ENCODE measurements at regions not wholly inside any gene's neighbourhood (a gene's known extent, or its start where the extent isn't known, plus 50 kb on each side); places are given as distances from the start of the nearest gene placed in this dataset.
"Not testable (repeated sequence)": the region's sequence is repeated elsewhere in the genome, so short reads cannot be mapped to it uniquely, and the experiment has no call there.

DNA sequence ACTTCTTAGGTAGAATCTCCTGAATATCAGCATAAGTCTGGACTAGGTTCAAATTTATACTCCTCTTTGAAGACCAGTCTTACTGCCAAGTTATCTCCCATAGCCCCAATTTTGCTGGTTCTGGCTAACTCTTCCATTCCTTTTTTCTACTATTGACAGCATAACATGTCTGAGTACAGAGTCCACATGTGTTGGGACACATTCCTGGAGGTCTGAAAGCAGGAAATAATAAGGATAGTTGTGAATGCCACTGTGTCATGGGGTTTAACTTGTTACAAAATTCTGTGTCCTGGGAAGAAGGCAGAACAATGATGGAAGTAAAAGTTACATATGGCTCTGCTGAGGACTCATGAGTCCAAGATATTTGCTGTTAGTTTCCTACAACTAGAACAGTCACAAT is 57.4 kb upstream of the ZBTB20 start:
- intact Hi-C loops (cut with DNase I; ENCODE audit: low total_unique reads): no loop called here
- no peak for DNase-seq (ENCODE audit: low spot score in 2 of 2)
- H3K4me3 ChIP-seq (ENCODE audit: low read depth, poor library complexity, severe bottlenecking): no peak overlapping the region
- TF ChIP-seq POLR2A (IDR thresholded peaks at IDR 0.05): no peak
- TF ChIP-seq, protein P1, sequence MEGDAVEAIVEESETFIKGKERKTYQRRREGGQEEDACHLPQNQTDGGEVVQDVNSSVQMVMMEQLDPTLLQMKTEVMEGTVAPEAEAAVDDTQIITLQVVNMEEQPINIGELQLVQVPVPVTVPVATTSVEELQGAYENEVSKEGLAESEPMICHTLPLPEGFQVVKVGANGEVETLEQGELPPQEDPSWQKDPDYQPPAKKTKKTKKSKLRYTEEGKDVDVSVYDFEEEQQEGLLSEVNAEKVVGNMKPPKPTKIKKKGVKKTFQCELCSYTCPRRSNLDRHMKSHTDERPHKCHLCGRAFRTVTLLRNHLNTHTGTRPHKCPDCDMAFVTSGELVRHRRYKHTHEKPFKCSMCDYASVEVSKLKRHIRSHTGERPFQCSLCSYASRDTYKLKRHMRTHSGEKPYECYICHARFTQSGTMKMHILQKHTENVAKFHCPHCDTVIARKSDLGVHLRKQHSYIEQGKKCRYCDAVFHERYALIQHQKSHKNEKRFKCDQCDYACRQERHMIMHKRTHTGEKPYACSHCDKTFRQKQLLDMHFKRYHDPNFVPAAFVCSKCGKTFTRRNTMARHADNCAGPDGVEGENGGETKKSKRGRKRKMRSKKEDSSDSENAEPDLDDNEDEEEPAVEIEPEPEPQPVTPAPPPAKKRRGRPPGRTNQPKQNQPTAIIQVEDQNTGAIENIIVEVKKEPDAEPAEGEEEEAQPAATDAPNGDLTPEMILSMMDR (IDR thresholded peaks at IDR 0.05): no peak

GRCh38 chr3:115208066-115208750 is 61.1 kb upstream of the ZBTB20 start:
- no peak overlapping the region for H3K4me3 ChIP-seq (ENCODE audit: low read depth, poor library complexity, severe bottlenecking)
- intact Hi-C loops (cut with DNase I; ENCODE audit: low total_unique reads): no loop called here
- no peak for DNase-seq (ENCODE audit: low spot score in 2 of 2)
- no peak for TF ChIP-seq POLR2A (IDR thresholded peaks at IDR 0.05)
- TF ChIP-seq, protein P1 (IDR thresholded peaks at IDR 0.05): no peak
- 93 to 94% methylated on average over 3 of the region's 3 CpGs for WGBS, 2 donors

GRCh38 chr3:115211810-115212492 is 64.9 kb upstream of the ZBTB20 start:
- WGBS, 2 donors: 50 to 58% methylated on average over 4 of the region's 4 CpGs
- TF ChIP-seq POLR2A (IDR thresholded peaks at IDR 0.05): no peak
- TF ChIP-seq, protein P1 (IDR thresholded peaks at IDR 0.05): no peak

DNA sequence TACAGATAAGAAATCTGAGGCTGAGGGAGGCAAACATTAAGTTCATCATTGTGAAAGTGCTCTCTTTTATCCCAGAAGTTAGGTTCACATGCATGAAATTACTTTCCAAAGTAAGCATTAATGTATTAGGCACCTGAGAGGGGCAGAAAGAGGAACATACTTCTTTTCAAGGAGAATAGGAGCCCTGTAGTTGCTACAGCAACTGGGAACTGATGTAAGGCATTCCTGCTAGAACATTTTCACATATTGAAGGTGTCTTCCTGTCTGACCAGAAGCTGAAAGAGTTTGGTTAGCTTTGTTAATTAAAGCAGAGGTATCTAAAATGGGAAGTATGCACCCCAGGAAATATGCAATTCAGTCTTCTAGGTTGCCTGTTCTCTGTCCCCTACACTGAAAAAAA is 65.5 kb upstream of the ZBTB20 start:
- no peak for TF ChIP-seq POLR2A (IDR thresholded peaks at IDR 0.05)
- TF ChIP-seq, protein P1 (IDR thresholded peaks at IDR 0.05): no peak
- no peak overlapping the region for H3K4me3 ChIP-seq (ENCODE audit: low read depth, poor library complexity, severe bottlenecking)
- intact Hi-C loops (cut with DNase I; ENCODE audit: low total_unique reads): no loop called here
- DNase-seq (ENCODE audit: low spot score in 2 of 2): no peak

More at GRCh38 chr3:115211810-115212492, 64.9 kb upstream of the ZBTB20 start:
- H3K4me3 ChIP-seq (ENCODE audit: low read depth, poor library complexity, severe bottlenecking): no peak overlapping the region
- intact Hi-C loops (cut with DNase I; ENCODE audit: low total_unique reads): no loop called here
- DNase-seq (ENCODE audit: low spot score in 2 of 2): no peak

DNA sequence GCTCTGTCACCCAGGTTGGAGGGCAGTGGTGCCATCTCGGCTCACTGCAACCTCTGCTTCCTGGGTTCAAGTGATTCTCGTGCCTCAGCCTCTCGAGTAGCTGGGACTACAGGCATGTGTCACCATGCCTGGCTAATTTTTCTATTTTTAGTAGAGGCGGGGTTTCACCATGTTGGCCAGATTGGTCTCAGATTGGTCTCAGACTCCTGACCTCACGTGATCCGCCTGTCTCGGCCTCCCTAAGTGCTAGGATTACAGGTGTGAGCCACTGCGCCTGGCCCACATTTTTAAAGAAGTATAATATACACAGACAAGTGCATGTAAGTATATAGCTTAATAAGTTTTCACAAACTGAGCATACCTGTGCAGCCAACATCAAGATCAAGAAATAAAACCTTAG is 66.0 kb upstream of the ZBTB20 start:
- DNase-seq (ENCODE audit: low spot score in 2 of 2); intact Hi-C loops (cut with DNase I; ENCODE audit: low total_unique reads); H3K4me3 ChIP-seq (ENCODE audit: low read depth, poor library complexity, severe bottlenecking): not testable (repeated sequence)
- WGBS, 2 donors: 74 to 76% methylated on average over 8 of the region's 8 CpGs

DNA sequence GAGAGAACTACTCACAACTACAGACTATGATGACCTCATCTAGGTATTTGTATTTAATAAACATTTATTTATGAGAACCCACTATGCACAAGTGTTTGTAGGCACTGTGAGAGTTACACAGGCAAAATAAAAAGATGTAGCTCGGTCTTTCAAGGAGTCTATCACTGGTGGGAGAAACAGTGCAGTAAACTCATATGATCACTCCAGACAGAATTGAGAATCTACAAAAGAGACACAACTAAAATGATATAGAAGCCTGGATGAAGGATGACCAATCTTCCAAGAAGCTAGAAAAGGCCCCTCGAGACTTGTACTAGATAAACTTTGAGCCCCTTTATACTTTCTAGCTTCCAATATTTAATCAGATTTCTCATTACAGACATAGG is 70.2 kb upstream of the ZBTB20 start:
- intact Hi-C loops (cut with DNase I; ENCODE audit: low total_unique reads): no loop called here
- H3K4me3 ChIP-seq (ENCODE audit: low read depth, poor library complexity, severe bottlenecking): no peak overlapping the region
- DNase-seq (ENCODE audit: low spot score in 2 of 2): no peak
- no peak for TF ChIP-seq POLR2A (IDR thresholded peaks at IDR 0.05)
- TF ChIP-seq, protein P1 (IDR thresholded peaks at IDR 0.05): no peak
- 17 to 23% methylated on average over 2 of the region's 2 CpGs for WGBS, 2 donors
